ENCODE measurements at regions not wholly inside any gene's neighbourhood (a gene's known extent, or its start where the extent isn't known, plus 50 kb on each side); places are given as distances from the start of the nearest gene placed in this dataset.
A peak's percentile ranks its signal among the peaks of the same experiment; 100 is the strongest.

DNA sequence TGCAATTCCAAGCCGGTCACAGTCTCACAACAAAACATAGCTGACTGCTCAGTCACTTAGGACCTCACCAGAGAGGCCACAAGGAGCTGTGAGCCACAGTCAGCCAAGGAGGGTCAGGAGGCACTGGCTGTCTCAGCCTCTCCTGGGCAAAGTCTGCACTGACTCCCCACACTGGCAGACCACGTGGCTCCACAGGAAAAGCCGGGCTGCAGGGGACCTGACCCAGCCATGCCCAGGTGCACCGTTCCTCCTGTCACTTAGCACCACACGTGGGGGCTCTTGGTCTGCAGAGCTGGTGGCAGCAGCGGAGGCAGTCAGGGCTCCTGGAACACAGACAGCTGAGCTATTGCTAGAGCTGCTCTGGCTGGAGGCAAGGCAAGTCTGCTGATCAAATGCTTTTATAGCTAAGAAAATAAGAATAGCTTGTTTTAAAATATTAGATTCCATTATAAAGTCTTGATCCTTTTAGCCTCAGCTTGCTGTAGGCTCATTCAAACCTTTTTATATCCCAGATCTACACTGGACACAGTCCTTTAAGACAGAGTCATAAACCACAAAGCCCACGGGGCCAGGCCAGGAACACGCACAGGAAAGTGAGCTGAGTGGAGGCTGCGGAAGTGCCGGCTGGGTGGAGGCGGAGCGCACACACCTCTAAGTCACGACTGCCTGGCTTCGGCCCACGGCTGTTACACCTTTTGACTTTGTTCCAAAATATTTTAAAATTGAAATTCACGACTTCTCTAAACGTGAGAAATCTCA is 744.1 kb downstream of the UQCRFS1 start:
- peak; percentile 21; the same call in 1 of the 2 replicates for TF ChIP-seq USF1 (IDR thresholded peaks at IDR 0.05)
- no peak for TF ChIP-seq TCF12 (IDR thresholded peaks at IDR 0.05; ENCODE audit: low read depth)

DNA sequence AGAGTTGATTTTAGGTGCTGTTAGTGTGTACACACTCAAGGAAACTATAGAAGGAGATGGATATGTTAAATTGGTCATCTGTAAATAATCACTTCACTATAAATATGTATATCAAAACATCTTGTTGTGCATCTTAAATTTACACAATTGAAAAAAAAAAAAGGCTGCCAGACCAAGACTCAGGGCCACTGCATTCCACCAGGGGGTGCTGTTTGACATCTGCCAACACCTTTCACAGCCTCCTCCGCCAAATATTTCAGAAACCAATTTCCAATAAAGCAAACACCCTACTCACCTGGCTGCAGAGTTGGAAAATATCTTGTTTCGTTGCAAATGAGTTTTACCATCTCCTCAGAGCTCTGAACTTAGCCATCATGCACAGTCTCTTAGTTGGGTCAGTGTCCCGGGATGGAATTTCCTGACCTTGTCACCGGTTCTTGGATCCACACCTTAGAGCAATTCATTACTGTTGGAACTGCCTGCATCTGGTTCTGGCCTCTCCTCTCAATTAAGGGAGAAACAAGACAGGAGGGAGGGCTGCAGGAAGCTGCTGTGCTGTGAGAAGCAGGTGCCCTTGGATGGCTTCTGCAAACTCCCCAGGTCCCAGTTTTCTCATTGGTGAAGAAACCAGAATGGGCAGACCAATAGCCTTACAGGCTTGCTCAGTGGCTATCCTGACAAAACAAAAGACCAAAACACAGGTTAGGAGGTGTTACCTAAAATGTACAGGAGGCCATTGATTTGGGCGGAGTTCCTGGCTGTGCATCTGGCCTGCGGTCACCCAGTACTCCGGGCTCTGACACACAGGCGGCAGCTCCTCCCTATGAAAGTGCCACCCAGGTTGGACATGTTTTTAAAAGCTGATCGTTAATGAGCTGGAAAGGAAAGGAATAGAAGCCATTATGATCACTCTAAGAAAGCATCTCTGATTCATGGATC is 746.6 kb downstream of the UQCRFS1 start:
- TF ChIP-seq RAD21 (IDR thresholded peaks at IDR 0.05; ENCODE audit: low read depth) (peak; percentile 69), EGR1 (IDR thresholded peaks at IDR 0.05) (no peak)

DNA sequence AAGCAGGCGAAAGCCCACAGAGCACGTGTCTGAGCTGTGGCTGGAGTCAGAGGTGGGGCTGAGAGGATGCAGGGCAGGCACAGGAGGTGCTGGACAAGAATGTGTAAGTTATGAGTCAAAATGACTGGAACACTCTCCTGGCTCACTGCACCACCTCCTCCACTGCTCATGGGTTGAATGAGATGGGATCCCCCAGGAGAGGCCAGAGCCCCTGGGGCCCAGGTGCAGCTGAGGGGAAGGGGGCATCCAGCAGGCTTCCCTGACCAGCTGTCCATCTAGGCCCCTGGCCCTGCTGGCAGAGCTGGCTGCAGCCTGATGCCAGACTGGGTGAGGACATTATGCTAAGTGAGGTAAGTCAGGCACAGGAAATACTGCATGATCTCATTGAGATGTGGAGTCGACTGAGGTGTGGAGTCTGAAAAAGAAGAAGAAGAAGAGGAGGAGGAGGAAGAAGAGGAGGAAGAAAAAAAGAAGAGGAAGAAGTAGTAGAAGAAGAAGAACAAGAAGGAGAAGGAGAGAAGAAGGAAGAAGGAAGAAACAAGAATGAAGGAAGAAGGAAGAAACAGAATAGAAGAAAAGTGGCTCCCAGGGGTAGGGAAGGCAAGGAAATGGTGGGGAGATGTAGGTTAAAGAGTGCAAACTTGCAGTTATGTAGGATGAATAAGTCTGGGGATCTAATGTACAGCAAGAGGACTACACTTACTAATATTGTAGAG is 747.4 kb downstream of the UQCRFS1 start:
- TF ChIP-seq EGR1 (IDR thresholded peaks at IDR 0.05): no peak
- TF ChIP-seq TAF1 (IDR thresholded peaks at IDR 0.05; ENCODE audit: low read depth): no peak
- no peak for TF ChIP-seq USF1 (IDR thresholded peaks at IDR 0.05)
- TF ChIP-seq TCF12 (IDR thresholded peaks at IDR 0.05; ENCODE audit: low read depth): no peak
- TF ChIP-seq, protein P1, sequence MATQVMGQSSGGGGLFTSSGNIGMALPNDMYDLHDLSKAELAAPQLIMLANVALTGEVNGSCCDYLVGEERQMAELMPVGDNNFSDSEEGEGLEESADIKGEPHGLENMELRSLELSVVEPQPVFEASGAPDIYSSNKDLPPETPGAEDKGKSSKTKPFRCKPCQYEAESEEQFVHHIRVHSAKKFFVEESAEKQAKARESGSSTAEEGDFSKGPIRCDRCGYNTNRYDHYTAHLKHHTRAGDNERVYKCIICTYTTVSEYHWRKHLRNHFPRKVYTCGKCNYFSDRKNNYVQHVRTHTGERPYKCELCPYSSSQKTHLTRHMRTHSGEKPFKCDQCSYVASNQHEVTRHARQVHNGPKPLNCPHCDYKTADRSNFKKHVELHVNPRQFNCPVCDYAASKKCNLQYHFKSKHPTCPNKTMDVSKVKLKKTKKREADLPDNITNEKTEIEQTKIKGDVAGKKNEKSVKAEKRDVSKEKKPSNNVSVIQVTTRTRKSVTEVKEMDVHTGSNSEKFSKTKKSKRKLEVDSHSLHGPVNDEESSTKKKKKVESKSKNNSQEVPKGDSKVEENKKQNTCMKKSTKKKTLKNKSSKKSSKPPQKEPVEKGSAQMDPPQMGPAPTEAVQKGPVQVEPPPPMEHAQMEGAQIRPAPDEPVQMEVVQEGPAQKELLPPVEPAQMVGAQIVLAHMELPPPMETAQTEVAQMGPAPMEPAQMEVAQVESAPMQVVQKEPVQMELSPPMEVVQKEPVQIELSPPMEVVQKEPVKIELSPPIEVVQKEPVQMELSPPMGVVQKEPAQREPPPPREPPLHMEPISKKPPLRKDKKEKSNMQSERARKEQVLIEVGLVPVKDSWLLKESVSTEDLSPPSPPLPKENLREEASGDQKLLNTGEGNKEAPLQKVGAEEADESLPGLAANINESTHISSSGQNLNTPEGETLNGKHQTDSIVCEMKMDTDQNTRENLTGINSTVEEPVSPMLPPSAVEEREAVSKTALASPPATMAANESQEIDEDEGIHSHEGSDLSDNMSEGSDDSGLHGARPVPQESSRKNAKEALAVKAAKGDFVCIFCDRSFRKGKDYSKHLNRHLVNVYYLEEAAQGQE (IDR thresholded peaks at IDR 0.05; ENCODE audit: low read depth): no peak
- TF ChIP-seq RAD21 (IDR thresholded peaks at IDR 0.05; ENCODE audit: low read depth): no peak
- no peak for TF ChIP-seq EP300 (IDR thresholded peaks at IDR 0.05; ENCODE audit: borderline replicate concordance)
- no peak for TF ChIP-seq CEBPB (IDR thresholded peaks at IDR 0.05)
- TF ChIP-seq, protein P2, sequence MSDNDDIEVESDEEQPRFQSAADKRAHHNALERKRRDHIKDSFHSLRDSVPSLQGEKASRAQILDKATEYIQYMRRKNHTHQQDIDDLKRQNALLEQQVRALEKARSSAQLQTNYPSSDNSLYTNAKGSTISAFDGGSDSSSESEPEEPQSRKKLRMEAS (IDR thresholded peaks at IDR 0.05): no peak
- no peak for TF ChIP-seq FOXM1 (IDR thresholded peaks at IDR 0.05; ENCODE audit: borderline replicate concordance, low read depth)
- TF ChIP-seq CREB1 (IDR thresholded peaks at IDR 0.05; ENCODE audit: low read depth): no peak
- no peak for TF ChIP-seq NFIC (IDR thresholded peaks at IDR 0.05)
- no peak for TF ChIP-seq TEAD4 (IDR thresholded peaks at IDR 0.05)
- no peak for TF ChIP-seq YY1 (IDR thresholded peaks at IDR 0.05; ENCODE audit: low read depth)
- no peak for TF ChIP-seq ZBTB7A (IDR thresholded peaks at IDR 0.05; ENCODE audit: low read depth)

GRCh38 chr19:28463493-28464053 is 749.4 kb downstream of the UQCRFS1 start:
- TF ChIP-seq TEAD4 (IDR thresholded peaks at IDR 0.05) (no peak), RAD21 (IDR thresholded peaks at IDR 0.05; ENCODE audit: low read depth) (no peak), ZBTB7A (IDR thresholded peaks at IDR 0.05; ENCODE audit: low read depth) (no peak), FOXM1 (IDR thresholded peaks at IDR 0.05; ENCODE audit: borderline replicate concordance, low read depth) (no peak), TAF1 (IDR thresholded peaks at IDR 0.05; ENCODE audit: low read depth) (no peak), TCF12 (IDR thresholded peaks at IDR 0.05; ENCODE audit: low read depth) (no peak), USF1 (IDR thresholded peaks at IDR 0.05) (no peak)
- TF ChIP-seq, protein P1 (IDR thresholded peaks at IDR 0.05; ENCODE audit: low read depth): no peak

DNA sequence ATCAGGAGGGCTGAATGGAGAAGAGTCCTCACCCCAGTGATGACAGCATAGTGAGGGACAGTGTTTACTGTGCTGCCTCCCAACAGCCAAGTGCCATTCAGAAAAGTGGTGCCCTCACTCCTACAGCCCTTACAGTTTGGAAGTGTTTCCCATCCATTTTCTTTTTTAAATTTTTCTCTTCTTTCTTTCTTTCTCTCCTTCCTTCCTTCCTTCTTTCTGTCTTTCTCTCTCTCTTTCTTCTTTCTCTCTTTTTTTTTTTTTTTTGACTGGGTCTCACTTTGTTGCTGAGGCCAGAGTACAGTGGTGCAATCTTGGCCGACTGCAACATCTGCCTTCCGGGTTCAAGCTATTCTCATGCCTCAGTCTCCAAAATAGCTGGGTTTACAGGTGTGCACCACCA is 755.3 kb downstream of the UQCRFS1 start:
- TF ChIP-seq, protein P2 (IDR thresholded peaks at IDR 0.05): no peak
- no peak for TF ChIP-seq EP300 (IDR thresholded peaks at IDR 0.05; ENCODE audit: borderline replicate concordance)
- no peak for TF ChIP-seq ZBTB7A (IDR thresholded peaks at IDR 0.05; ENCODE audit: low read depth)
- no peak for TF ChIP-seq TEAD4 (IDR thresholded peaks at IDR 0.05)
- TF ChIP-seq TCF12 (IDR thresholded peaks at IDR 0.05; ENCODE audit: low read depth): no peak
- TF ChIP-seq FOXM1 (IDR thresholded peaks at IDR 0.05; ENCODE audit: borderline replicate concordance, low read depth): no peak
- no peak for TF ChIP-seq TAF1 (IDR thresholded peaks at IDR 0.05; ENCODE audit: low read depth)
- no peak for TF ChIP-seq YY1 (IDR thresholded peaks at IDR 0.05; ENCODE audit: low read depth)
- TF ChIP-seq CEBPB (IDR thresholded peaks at IDR 0.05): no peak
- TF ChIP-seq RAD21 (IDR thresholded peaks at IDR 0.05; ENCODE audit: low read depth): no peak
- no peak for TF ChIP-seq USF1 (IDR thresholded peaks at IDR 0.05)
- TF ChIP-seq EGR1 (IDR thresholded peaks at IDR 0.05): no peak
- TF ChIP-seq, protein P1 (IDR thresholded peaks at IDR 0.05; ENCODE audit: low read depth): no peak

Measured in Ishikawa (cell line).